GM12878 (cell line): ENCODE measurements at regions not wholly inside any gene's neighbourhood (a gene's known extent, or its start where the extent isn't known, plus 50 kb on each side); places are given as distances from the start of the nearest gene placed in this dataset.

ENCODE experiments used
- ATF7 ChIP-seq: fragments of 450-650 bp; IDR thresholded peaks from 2 replicates; pipeline ENCODE4 v1.6.1; 2016; ENCODE audit warnings: low read depth, mild to moderate bottlenecking
- CREB1 ChIP-seq: IDR thresholded peaks from 2 replicates; pipeline ENCODE4 v1.6.1; 2012; ENCODE audit warnings: low read depth, mild to moderate bottlenecking, inconsistent platforms
- CTCF ChIP-seq, 3 experiments: IDR thresholded peaks in 2 of 3; conservative IDR thresholded peaks in 1 of 3; 2 replicates each; pipeline ENCODE4 v1.5.1; 2011; ENCODE audit warnings: low read depth in 3 of 3, low read length in 3 of 3, mild to moderate bottlenecking in 3 of 3, control low read depth in 2 of 3, moderate library complexity in 2 of 3, inconsistent platforms in 1 of 3, mixed read lengths in 1 of 3; ENCODE audit not compliant: control insufficient read depth in 2 of 3, insufficient read depth in 1 of 3; ENCODE audit errors: extremely low read depth in 1 of 3
- EZH2 ChIP-seq: IDR thresholded peaks from 2 replicates; pipeline ENCODE4 v1.6.1; 2012; ENCODE audit warnings: low read depth, mild to moderate bottlenecking, control low read depth, inconsistent platforms, low read length, borderline replicate concordance; ENCODE audit not compliant: control insufficient read depth
- FOXK2 ChIP-seq: fragments of 450-650 bp; IDR thresholded peaks from 2 replicates; pipeline ENCODE4 v1.6.1; 2017; ENCODE audit warnings: mild to moderate bottlenecking, moderate library complexity
- POLR2A ChIP-seq: IDR thresholded peaks from 2 replicates; pipeline ENCODE4 v1.6.1; 2011; ENCODE audit warnings: low read depth, mild to moderate bottlenecking, low read length
- POLR2AphosphoS5 ChIP-seq: IDR thresholded peaks from 2 replicates; pipeline ENCODE4 v1.6.1; 2011; ENCODE audit warnings: mild to moderate bottlenecking, low read length, inconsistent platforms
- RCOR1 ChIP-seq: conservative IDR thresholded peaks from 2 replicates; pipeline ENCODE4 v1.6.1; 2012; ENCODE audit warnings: low read depth, low read length, improper control_type of control experiment
- SIN3A ChIP-seq: IDR thresholded peaks from 2 replicates; pipeline ENCODE4 v1.6.1; 2012; ENCODE audit warnings: low read depth, low read length, improper control_type of control experiment
- SRF ChIP-seq, 2 experiments: IDR thresholded peaks; 2 replicates each; pipeline ENCODE4 v1.6.1; 2011; ENCODE audit warnings: low read depth in 2 of 2, low read length in 2 of 2, mild to moderate bottlenecking in 1 of 2, moderate library complexity in 1 of 2
- ZBTB11 ChIP-seq: fragments of 450-650 bp; formaldehyde crosslinking; IDR thresholded peaks from 2 replicates; pipeline ENCODE4 v1.5.0; 2022; ENCODE audit warnings: mild to moderate bottlenecking, missing genetic modification characterization
- TF ChIP-seq, protein P1 (sequence below): fragments of 450-650 bp; IDR thresholded peaks from 2 replicates; pipeline ENCODE4 v1.6.1; 2014; ENCODE audit warnings: mild to moderate bottlenecking
- TF ChIP-seq, protein P2 (sequence below): IDR thresholded peaks from 2 replicates; pipeline ENCODE4 v1.6.1; 2012; ENCODE audit warnings: low read depth, low read length, improper control_type of control experiment

DNA sequence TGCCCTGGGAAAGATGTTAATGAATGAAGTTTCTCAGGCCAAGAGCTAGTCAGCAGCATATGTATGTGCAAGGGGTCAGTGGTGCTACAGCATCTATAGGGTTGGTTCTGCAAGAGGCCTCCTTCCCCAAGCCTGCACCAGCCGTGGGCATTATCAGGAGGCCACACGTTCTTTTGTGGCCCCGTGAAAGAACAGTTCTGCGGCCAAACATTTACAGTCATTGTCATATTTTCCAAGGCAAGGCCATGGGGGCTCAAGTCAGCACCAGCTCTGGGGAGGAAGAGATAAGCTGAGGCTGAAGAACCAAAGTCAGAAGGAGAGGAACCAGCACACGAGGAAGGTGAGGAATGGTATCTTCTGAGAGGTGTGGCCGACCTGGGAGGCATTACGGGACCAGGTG is 54.4 kb upstream of the TMEM72 start:
- TF ChIP-seq RCOR1 = no peak
- no peak for TF ChIP-seq SIN3A
- TF ChIP-seq, protein P1, sequence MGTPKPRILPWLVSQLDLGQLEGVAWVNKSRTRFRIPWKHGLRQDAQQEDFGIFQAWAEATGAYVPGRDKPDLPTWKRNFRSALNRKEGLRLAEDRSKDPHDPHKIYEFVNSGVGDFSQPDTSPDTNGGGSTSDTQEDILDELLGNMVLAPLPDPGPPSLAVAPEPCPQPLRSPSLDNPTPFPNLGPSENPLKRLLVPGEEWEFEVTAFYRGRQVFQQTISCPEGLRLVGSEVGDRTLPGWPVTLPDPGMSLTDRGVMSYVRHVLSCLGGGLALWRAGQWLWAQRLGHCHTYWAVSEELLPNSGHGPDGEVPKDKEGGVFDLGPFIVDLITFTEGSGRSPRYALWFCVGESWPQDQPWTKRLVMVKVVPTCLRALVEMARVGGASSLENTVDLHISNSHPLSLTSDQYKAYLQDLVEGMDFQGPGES = no peak
- TF ChIP-seq CTCF (IDR thresholded peaks at IDR 0.05 in 2 of 3, conservative IDR thresholded peaks at IDR 0.05 in 1 of 3; ENCODE audit: control insufficient read depth in 2 of 3, extremely low read depth in 1 of 3, insufficient read depth in 1 of 3, low read depth in 3 of 3, low read length in 3 of 3) = no peak
- no peak for TF ChIP-seq ATF7
- TF ChIP-seq, protein P2, sequence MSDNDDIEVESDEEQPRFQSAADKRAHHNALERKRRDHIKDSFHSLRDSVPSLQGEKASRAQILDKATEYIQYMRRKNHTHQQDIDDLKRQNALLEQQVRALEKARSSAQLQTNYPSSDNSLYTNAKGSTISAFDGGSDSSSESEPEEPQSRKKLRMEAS = no peak
- no peak for TF ChIP-seq POLR2AphosphoS5
- TF ChIP-seq FOXK2 = no peak
- TF ChIP-seq CREB1 = no peak
- TF ChIP-seq SRF (IDR thresholded peaks at IDR 0.05; ENCODE audit: low read depth in 2 of 2, low read length in 2 of 2) = no peak
- no peak for TF ChIP-seq POLR2A
- no peak for TF ChIP-seq ZBTB11 (CRISPR knock-in tag)
- no peak for TF ChIP-seq EZH2
